Lower leg skin (tissue), 3 donors: ENCODE measurements at regions not wholly inside any gene's neighbourhood (a gene's known extent, or its start where the extent isn't known, plus 50 kb on each side); places are given as distances from the start of the nearest gene placed in this dataset.

ENCODE experiments used
- CTCF ChIP-seq, 3 donors: fragments of 450-650 bp; IDR thresholded peaks; one replicate each; pipeline ENCODE4 v1.5.1; 2016; ENCODE audit warnings: antibody characterized with exemption in 3 of 3, mild to moderate bottlenecking in 3 of 3, moderate library complexity in 2 of 3
- POLR2A ChIP-seq, 2 donors: fragments of 450-650 bp; IDR thresholded peaks; one replicate each; pipeline ENCODE4 v1.6.1; 2016 to 2017; ENCODE audit warnings: antibody characterized with exemption in 2 of 2, mild to moderate bottlenecking in 1 of 2, moderate library complexity in 1 of 2

- no peak for TF ChIP-seq CTCF (IDR thresholded peaks at IDR 0.05)
- no peak for TF ChIP-seq POLR2A (IDR thresholded peaks at IDR 0.05)
These were observed 277.4 kb upstream of the KLF14 start for GRCh38 chr7:131011432-131011742.
